ENCODE measurements at regions not wholly inside any gene's neighbourhood (a gene's known extent, or its start where the extent isn't known, plus 50 kb on each side); places are given as distances from the start of the nearest gene placed in this dataset.
"Not testable (repeated sequence)": the region's sequence is repeated elsewhere in the genome, so short reads cannot be mapped to it uniquely, and the experiment has no call there.

DNA sequence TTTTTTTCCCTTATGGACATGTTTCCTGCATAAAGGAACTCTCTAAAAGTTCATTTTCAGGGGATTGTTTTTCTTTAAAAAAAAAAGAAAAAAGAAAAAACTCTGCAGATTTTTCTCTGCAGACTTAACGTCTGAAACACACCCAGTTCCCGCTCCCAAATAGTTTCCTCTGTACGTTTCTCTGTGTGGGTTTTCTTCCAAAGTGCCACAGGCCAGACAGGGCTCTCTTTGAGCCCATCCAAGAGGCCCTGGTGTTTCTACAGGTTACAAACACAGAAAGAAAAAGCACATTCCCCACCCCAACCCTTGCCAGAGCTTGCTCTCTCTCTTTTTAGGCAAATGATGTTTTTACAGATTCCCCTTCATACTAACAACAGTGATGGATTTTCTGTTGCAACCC lies 258.6 kb downstream of the FNDC1 start:
- DNase-seq = no peak
- no peak overlapping the region for H3K4me3 Mint-ChIP-seq
- no peaks in the 10 kb centered on the region for H3K4me1 Mint-ChIP-seq (ENCODE audit: low read depth)
- ChIA-PET CTCF (no interaction called here), POLR2A (no interaction called here)
- H3K27me3 Mint-ChIP-seq = peaks cover 4% of the 10 kb centered on the region
- no peaks in the 10 kb centered on the region for H3K36me3 Mint-ChIP-seq
- peaks cover under 1% of the 10 kb centered on the region for H3K9me3 Mint-ChIP-seq
- intact Hi-C loops (cut with micrococcal nuclease) = no loop called here
- no peak overlapping the region for H3K27ac Mint-ChIP-seq

DNA sequence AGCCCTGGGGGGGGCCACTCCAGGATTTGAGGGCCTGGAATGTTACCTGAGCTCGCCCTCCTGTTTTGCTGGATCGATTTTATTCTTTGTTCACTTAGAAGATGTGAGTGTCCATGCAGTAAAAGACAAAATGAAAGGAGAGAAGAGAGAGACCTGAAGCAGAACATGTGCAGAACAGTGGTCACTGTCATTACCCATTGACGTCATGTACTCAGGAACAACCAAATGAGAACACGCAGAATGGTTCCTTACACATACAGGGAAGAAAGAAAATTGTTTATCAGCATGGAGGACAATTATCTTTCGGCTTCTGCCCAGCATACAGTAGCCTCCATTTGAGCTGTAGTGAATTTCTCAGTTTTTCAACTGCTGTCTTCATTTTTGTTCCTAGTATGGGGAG lies 258.1 kb downstream of the FNDC1 start:
- Mint-ChIP-seq H3K27me3 (peaks cover 4% of the 10 kb centered on the region), H3K9me3 (no peaks in the 10 kb centered on the region), H3K4me3 (no peak overlapping the region), H3K36me3 (no peaks in the 10 kb centered on the region), H3K4me1 (ENCODE audit: low read depth) (no peaks in the 10 kb centered on the region), H3K27ac (no peak overlapping the region)
- ChIA-PET CTCF (no interaction called here), POLR2A (no interaction called here)
- DNase-seq = no peak
- intact Hi-C loops (cut with micrococcal nuclease) = no loop called here

DNA sequence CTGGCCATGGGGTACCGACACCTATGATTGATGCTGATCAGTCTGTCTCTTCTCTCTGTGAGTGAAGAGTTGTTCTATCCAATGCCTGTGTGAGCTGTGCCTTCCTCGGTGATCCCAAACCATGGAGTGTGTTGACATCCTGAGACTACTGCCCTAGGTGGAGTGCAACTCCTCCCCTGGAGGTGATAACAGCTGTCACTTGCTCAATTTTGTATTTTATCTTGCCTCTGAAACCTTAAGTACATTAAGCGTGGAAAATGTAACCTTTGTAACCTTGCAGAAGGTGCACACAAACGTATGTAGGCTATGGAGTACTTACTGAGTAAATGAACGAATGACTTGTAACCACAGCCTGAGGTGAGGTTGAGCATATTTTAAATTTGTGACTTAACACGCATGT lies 256.2 kb downstream of the FNDC1 start:
- no peak overlapping the region for H3K4me3 Mint-ChIP-seq
- intact Hi-C loops (cut with micrococcal nuclease) = no loop called here

DNA sequence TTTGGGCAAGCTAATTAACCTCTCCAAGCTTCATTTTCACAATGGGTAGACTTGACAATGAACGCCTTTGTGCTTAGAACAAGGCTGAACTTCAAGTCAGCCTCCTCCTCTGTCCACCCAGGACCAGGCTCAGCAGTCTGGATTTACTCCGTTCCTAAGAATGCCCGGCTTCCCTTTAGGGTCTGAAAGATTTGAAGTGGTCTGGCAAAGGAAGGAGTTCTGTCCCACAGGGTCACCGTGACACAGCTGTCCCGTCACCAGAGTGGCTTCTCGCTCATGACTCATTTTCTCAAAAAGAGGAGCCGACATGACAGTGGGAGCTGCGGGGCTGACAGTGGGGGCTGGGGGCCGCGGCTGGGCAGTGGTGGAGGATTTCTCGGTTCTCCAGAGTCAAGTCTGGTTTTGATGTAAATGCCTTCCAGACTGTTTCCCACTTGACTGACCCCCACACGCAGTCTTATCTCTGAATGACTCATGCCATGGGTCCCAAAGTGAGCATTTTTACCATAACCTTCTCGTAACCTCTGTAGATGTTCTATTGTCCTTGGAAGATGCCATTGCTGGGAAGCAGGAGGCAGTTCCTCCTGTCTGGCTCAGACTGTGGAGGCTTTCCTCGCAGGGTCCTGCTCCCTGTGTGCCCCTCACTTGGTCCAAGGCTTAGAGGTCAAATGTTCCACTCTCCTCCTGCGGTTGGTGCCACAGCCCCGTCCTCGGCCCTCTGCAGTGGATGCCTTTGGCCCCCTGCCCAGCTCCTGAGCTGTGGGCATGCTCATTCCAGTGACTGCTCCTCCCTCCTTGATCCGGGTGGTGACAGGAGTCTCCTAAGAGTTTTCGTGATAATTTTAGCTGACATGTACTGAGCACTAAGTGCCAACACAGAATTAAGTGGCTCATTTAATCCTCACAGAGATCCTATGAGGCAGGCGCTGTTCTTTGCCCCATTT lies 253.1 kb downstream of the FNDC1 start:
- ChIA-PET POLR2A (no interaction called here), CTCF (no interaction called here)
- Mint-ChIP-seq H3K9me3 (peaks cover 2% of the 10 kb centered on the region), H3K4me1 (ENCODE audit: low read depth) (no peaks in the 10 kb centered on the region), H3K36me3 (no peaks in the 10 kb centered on the region), H3K27ac (no peak overlapping the region), H3K4me3 (no peak overlapping the region), H3K27me3 (peaks cover 5% of the 10 kb centered on the region)
- no peak for DNase-seq
- intact Hi-C loops (cut with micrococcal nuclease) = no loop called here

More for the DNA sequence above, 256.2 kb downstream of the FNDC1 start:
- ChIA-PET CTCF (no interaction called here), POLR2A (no interaction called here)
- Mint-ChIP-seq H3K27ac (no peak overlapping the region), H3K36me3 (no peaks in the 10 kb centered on the region), H3K4me1 (ENCODE audit: low read depth) (no peaks in the 10 kb centered on the region), H3K27me3 (peaks cover 6% of the 10 kb centered on the region), H3K9me3 (no peaks in the 10 kb centered on the region)
- DNase-seq = no peak

DNA sequence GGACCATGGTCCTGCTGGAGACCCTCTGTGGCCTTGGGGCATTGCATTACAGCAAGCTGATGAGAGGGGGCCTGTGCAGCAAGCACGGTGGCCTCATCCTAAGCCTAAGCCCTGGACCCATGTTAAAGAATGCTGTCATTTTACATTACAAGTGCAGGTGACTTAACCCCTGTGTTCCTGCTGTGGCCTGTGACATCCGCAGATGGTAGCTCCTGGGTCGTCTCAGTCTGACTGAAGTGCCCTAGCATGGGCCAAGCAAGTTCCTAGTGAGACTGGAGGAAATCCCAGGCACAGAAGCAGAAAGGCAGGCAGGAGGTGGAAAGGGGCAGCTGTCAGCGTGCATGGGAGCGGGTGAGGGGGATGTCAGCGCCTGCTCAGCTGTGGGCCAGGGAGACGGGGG lies 252.4 kb downstream of the FNDC1 start:
- H3K36me3 Mint-ChIP-seq = no peaks in the 10 kb centered on the region
- peaks cover 2% of the 10 kb centered on the region for H3K9me3 Mint-ChIP-seq
- CTCF ChIA-PET = no interaction called here
- H3K4me1 Mint-ChIP-seq (ENCODE audit: low read depth) = no peaks in the 10 kb centered on the region
- peaks cover 5% of the 10 kb centered on the region for H3K27me3 Mint-ChIP-seq
- H3K4me3 Mint-ChIP-seq = no peak overlapping the region
- intact Hi-C loops (cut with micrococcal nuclease) = no loop called here
- H3K27ac Mint-ChIP-seq = no peak overlapping the region
- DNase-seq = no peak
- POLR2A ChIA-PET = no interaction called here

DNA sequence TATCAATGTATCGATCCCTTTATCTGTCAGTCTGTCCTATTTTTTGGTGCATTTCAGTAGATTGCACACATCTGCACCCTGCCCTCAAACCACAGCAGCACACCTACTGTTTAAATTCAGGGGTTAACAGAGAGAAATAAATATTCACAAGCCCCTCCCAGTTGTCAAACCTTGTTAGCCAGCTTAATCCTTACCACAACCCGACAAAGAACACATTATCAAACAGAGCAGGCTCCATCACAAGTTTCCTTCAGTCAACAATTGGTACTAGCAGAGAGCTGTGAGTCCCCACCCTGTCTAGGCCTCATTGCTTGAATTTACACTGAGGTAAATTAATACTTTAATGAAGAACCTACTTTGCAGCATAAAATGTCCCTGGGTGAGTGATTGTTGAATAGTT lies 249.8 kb downstream of the FNDC1 start:
- Mint-ChIP-seq H3K27me3 (peaks cover 5% of the 10 kb centered on the region), H3K36me3 (no peaks in the 10 kb centered on the region), H3K9me3 (peaks cover 21% of the 10 kb centered on the region), H3K4me1 (ENCODE audit: low read depth) (no peaks in the 10 kb centered on the region), H3K4me3 (no peak overlapping the region), H3K27ac (no peak overlapping the region)
- DNase-seq = no peak
- intact Hi-C loops (cut with micrococcal nuclease) = no loop called here
- POLR2A ChIA-PET = no interaction called here
- CTCF ChIA-PET = no interaction called here

GRCh38 chr6:159416891-159417560 lies 247.8 kb downstream of the FNDC1 start:
- intact Hi-C loops (cut with micrococcal nuclease) = no loop called here

GRCh38 chr6:159415540-159415939 lies 246.3 kb downstream of the FNDC1 start:
- no peaks in the 10 kb centered on the region for H3K4me1 Mint-ChIP-seq (ENCODE audit: low read depth)
- CTCF ChIA-PET = interaction anchor here (1.2 kb wide), 1 partner anchor 238 kb away, joined by 3 read pairs; no protein-coding TSS in a partner anchor
- H3K27ac Mint-ChIP-seq = no peak overlapping the region
- H3K27me3 Mint-ChIP-seq = peaks cover 5% of the 10 kb centered on the region
- peaks cover 23% of the 10 kb centered on the region for H3K9me3 Mint-ChIP-seq
- H3K36me3 Mint-ChIP-seq = no peaks in the 10 kb centered on the region
- H3K4me3 Mint-ChIP-seq = no peak overlapping the region
- DNase-seq = no peak
- POLR2A ChIA-PET = no interaction called here
- intact Hi-C loops (cut with micrococcal nuclease) = no loop called here

More at GRCh38 chr6:159416891-159417560, 247.8 kb downstream of the FNDC1 start:
- ChIA-PET CTCF (interaction anchor here (0.6 kb wide), 1 partner anchor 13 kb away, joined by 3 read pairs; no protein-coding TSS in a partner anchor), POLR2A (no interaction called here)
- Mint-ChIP-seq H3K4me3 (no peak overlapping the region), H3K9me3 (peaks cover 23% of the 10 kb centered on the region), H3K27me3 (peaks cover 5% of the 10 kb centered on the region), H3K4me1 (ENCODE audit: low read depth) (no peaks in the 10 kb centered on the region), H3K36me3 (no peaks in the 10 kb centered on the region), H3K27ac (no peak overlapping the region)
- no peak for DNase-seq

DNA sequence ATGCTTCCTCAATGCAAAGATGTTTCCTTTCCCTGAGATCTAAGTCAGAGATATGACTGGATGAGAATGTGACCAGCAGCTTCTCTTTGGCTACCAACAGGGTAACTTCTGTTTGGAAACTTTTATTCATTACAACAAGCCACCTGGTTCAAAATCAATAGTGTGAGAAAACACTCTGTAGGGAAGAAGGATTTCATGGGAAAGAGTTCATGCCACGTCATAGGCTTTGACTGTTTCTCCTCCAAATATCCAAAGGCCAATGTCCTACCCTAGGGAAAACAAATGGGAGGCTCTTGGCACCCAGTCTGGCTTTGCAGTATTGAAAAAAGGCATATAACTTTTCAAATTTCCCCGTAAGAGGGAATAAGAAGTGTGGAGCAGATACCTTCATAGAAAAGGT lies 245.5 kb downstream of the FNDC1 start:
- H3K36me3 Mint-ChIP-seq = no peaks in the 10 kb centered on the region
- ChIA-PET CTCF (interaction anchor here (1.2 kb wide), 1 partner anchor 239 kb away, joined by 3 read pairs; no protein-coding TSS in a partner anchor), POLR2A (no interaction called here)
- peaks cover 3% of the 10 kb centered on the region for H3K27me3 Mint-ChIP-seq
- no peaks in the 10 kb centered on the region for H3K4me1 Mint-ChIP-seq (ENCODE audit: low read depth)
- intact Hi-C loops (cut with micrococcal nuclease) = no loop called here
- no peak overlapping the region for H3K4me3 Mint-ChIP-seq
- peaks cover 23% of the 10 kb centered on the region for H3K9me3 Mint-ChIP-seq
- DNase-seq = no peak
- no peak overlapping the region for H3K27ac Mint-ChIP-seq

DNA sequence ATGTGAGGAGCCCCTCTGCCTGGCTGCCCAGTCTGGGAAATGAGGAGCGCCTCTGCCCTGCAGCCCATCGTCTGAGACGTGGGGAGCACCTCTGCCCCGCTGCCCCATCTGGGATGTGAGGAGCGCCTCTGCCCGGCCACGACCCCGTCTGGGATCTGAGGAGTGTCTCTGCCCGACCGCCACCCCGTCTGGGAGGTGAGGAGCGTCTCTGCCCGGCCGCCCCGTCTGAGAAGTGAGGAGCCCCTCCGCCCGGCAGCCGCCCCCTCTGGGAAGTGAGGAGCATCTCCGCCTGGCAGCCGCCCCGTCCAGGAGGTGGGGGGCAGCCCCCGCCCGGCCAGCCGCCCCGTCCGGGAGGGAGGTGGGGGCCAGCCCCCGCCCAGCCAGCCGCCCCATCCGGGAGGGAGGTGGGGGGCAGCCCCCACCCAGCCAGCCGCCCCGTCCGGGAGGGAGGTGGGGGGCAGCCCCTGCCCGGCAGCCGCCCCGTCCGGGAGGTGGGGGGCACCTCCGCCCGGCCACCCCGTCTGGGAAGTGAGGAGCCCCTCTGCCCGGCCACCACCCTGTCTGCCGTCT lies 238.1 kb downstream of the FNDC1 start:
- POLR2A ChIA-PET; H3K27me3 Mint-ChIP-seq; DNase-seq; H3K4me1 Mint-ChIP-seq (ENCODE audit: low read depth); H3K27ac Mint-ChIP-seq; intact Hi-C loops (cut with micrococcal nuclease); H3K36me3 Mint-ChIP-seq; H3K4me3 Mint-ChIP-seq; H3K9me3 Mint-ChIP-seq; CTCF ChIA-PET: not testable (repeated sequence)

DNA sequence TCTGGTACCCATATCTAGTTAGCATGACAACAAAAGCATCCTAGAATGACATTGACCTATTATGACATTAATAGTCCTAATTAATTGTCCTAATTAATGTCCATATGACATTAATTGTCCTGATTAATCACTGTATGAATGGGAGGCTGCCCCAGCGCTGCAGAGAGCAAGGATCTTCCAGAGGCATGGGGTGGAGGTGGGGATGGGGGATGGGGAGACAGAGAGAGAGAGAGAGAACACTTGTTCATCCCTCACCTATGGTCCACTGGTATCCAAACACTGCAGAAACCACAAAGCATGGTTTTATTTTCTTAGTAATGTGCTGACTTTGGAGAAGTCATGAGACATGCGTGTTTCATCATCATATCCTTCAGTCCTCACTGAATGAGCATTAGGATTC lies 235.1 kb downstream of the FNDC1 start:
- intact Hi-C loops (cut with micrococcal nuclease) = no loop called here
- H3K27me3 Mint-ChIP-seq = peaks cover 2% of the 10 kb centered on the region
- H3K27ac Mint-ChIP-seq = no peak overlapping the region
- CTCF ChIA-PET = interaction anchor here (0.6 kb wide), 1 partner anchor 13 kb away, joined by 3 read pairs; no protein-coding TSS in a partner anchor
- POLR2A ChIA-PET = no interaction called here
- no peak for DNase-seq
- no peak overlapping the region for H3K4me3 Mint-ChIP-seq
- H3K9me3 Mint-ChIP-seq = peaks cover 2% of the 10 kb centered on the region
- no peaks in the 10 kb centered on the region for H3K4me1 Mint-ChIP-seq (ENCODE audit: low read depth)
- H3K36me3 Mint-ChIP-seq = no peaks in the 10 kb centered on the region

DNA sequence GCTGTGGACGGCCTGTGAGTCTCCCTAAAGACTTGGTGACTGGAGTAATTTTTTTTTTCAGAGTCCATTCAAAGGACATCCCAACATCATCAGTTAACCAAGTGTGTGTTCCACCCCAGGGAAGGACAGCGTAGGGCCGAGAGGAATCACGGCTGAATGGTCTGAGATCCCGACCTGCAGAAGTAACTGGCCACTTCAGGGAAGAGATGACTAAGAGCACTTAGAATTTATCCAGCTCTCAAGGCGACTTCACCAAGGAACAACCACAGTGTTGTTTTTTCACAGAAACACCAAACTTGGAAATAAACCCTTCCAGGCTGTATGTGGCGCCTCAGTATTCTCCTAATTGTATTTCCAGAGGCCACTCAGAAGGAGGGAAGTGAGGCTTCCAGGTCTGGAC lies 231.6 kb downstream of the FNDC1 start:
- intact Hi-C loops (cut with micrococcal nuclease) = no loop called here
- no peak overlapping the region for H3K27ac Mint-ChIP-seq
- peaks cover 2% of the 10 kb centered on the region for H3K27me3 Mint-ChIP-seq
- ChIA-PET POLR2A (no interaction called here), CTCF (no interaction called here)
- no peak overlapping the region for H3K4me3 Mint-ChIP-seq
- no peaks in the 10 kb centered on the region for H3K4me1 Mint-ChIP-seq (ENCODE audit: low read depth)
- H3K36me3 Mint-ChIP-seq = no peaks in the 10 kb centered on the region
- no peak for DNase-seq
- H3K9me3 Mint-ChIP-seq = no peaks in the 10 kb centered on the region
